ENCODE measurements at regions not wholly inside any gene's neighbourhood (a gene's known extent, or its start where the extent isn't known, plus 50 kb on each side); places are given as distances from the start of the nearest gene placed in this dataset.

DNA sequence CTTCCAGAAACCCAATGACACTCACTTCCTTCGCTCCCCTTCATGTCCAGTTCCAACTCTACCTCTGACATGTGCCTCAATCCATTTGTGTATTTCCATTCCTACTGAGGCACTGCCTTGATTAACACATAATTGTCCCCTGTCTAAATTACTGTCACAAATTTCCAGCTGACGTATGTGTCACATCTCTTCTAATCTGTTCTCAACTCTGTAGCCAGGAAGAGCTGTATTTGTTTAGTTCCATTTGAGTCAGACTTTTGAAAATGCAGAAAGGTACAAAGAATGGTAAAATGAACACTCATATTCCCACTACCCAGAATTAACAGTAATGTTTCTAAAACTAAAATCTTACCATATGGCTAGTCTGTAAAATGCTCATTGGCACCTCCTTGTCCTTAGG is 299.0 kb upstream of the GADL1 start:
- TF ChIP-seq GABPB1 (CRISPR knock-in tag; IDR thresholded peaks at IDR 0.05) = no peak
- TF ChIP-seq CTCF (CRISPR knock-in tag; IDR thresholded peaks at IDR 0.05) = no peak
- TF ChIP-seq POLR2A (IDR thresholded peaks at IDR 0.05; ENCODE audit: insufficient read depth in 1 of 2, low read depth in 2 of 2, low read length in 2 of 2) = no peak
- TF ChIP-seq ARID3A (IDR thresholded peaks at IDR 0.05; ENCODE audit: low read depth, low read length) = no peak
- no peak for TF ChIP-seq ZBTB33 (CRISPR knock-in tag; IDR thresholded peaks at IDR 0.05)
- no peak for TF ChIP-seq ZSCAN30 (CRISPR knock-in tag; IDR thresholded peaks at IDR 0.05)

All from HepG2 (cell line).